GF-D8 (cell line): ENCODE measurements at regions not wholly inside any gene's neighbourhood (a gene's known extent, or its start where the extent isn't known, plus 50 kb on each side); places are given as distances from the start of the nearest gene placed in this dataset.
"Not testable (repeated sequence)": the region's sequence is repeated elsewhere in the genome, so short reads cannot be mapped to it uniquely, and the experiment has no call there.

ENCODE experiments used
- DNase-seq: peaks from one replicate; lab custom pipeline; 2025; lab: John Stamatoyannopoulos, UW

GRCh38 chr21:31531967-31532366, 127.5 kb upstream of the SOD1 start:
- no peak for DNase-seq

DNA sequence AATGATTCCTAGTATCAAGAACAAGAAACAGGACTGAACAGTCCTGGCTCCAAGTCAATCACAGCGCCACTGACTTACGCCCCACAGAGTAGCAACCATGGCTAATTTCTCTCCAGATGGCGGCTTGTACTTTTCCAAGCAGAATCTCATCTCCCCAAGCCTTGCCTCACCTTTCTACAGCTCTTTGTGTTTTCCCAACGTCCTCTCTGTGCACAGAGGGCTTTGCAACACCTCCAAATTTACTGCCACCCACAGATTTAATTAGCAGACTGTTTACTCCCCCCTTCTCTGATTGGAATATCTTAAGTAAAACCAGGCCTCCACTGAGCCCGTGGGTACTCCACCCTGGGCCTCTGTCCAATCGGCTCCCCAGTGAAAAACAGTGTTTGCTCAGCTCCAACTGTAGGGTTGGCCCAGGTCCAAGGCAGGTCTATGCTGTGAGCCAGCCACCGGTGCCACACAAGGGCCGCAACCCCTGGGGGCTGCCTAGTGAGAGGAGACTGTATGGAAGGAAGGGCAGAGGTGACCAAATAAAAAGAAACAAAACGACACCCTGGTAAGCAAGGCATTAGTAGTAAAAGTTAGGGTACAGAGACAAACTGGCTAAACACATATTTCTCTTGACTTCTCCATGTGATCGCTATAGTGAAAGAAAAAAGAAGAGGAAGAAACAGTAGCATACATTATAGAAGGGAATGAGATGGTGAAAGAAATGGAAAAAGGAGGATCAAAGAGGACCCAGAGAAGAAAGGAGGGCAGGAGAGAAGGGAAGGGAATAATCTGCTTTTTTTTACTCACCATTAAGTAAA, 128.4 kb upstream of the SOD1 start:
- DNase-seq = no peak

DNA sequence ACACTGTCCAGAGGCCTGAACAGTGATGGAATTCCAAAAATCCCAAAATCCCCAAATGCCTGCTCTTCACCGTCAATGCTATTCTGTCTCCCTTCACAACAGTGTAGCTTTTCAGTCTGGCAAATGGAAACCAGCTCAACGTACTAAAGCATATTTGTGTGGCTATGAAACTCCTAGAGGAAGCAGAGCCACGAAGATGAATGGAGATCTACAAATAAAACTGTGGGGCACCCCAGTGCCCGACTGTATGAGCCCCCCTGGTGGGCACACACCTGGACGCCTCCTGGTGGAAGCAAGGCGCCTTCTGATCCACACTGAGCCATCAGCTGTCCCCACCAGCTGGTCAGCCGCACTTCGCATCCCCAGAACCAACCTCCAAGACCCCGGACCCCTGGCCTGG, 129.1 kb upstream of the SOD1 start:
- no peak for DNase-seq

- no peak for DNase-seq
Observed at GRCh38 chr21:31529406-31529805, 130.1 kb upstream of the SOD1 start.

- DNase-seq = no peak
Observed at GRCh38 chr21:31526040-31526439, 133.5 kb upstream of the SOD1 start.

GRCh38 chr21:31524140-31524539, 135.4 kb upstream of the SOD1 start:
- DNase-seq = no peak

DNA sequence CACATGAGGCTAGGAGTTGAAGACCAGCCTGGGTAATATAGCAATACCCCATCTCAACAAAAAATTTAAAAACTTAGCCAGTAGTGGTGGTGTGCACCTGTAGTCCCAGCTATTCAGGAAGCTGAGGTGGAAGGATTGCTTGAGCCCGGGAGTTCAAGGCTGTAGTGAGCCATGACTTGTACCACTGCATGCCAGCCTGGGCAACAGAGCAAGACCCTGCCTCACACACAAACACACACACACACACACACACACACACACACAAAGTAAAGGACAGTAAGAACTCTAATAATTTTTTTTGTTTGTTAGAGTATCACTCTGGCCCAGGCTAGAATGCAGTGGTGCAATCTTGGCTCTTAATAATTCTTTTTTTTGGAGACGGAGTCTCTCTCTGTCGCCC, 138.0 kb upstream of the SOD1 start:
- DNase-seq = no peak

GRCh38 chr21:31520561-31521098, 138.9 kb upstream of the SOD1 start:
- no peak for DNase-seq

DNA sequence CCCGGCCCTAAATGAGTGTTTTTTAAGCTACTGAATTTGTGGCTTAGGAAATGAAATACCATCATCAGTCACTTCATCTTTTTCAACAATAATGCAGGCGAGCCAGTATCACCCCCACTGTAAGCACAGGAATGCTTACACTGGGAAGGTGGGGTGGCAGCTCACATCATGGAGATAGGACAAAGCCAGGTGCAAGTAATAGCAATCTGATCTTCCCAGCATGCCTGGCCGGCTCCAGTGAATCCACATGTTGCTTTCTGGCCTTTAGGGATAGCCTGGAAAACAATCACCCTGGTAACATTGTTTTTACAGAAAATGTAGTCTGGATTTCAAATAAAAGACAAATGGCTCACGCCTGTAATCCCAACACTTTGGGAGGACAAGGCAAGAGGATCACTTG, 140.9 kb upstream of the SOD1 start:
- no peak for DNase-seq

DNA sequence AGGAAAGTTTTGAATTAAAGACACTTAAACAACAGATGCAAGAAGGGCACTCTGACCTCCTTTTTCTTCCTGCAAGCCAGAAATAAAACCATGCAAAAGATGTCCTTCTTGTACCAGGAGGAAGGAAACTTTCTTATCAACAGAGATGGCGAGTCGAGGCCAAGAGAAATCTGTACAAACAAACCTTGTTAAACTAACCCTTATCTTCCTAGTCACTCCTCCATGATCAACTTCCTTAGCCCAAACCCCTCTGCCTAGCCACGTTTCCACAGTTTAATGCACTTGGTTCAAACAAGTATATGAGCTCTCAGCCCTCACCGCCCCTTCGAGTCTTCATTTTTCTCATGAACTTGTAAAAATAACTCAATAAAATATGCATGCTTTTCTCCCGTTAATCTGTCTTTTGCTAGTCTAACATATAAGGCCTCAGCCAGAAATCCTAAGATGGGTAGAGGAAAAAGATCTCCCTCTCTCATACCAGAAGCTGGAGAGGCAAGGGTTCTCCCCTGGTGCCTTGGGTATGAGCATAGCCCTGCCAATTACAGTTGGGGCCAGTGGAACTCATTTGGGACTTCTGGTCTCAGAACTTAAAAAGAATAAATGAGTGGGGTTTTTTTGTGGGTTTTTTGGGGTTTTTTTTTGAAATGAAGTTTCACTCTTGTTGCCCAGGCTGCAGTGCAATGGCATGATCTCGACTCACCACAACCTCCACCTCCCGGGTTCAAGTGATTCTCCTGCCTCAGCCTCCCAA, 141.7 kb upstream of the SOD1 start:
- no peak for DNase-seq

DNA sequence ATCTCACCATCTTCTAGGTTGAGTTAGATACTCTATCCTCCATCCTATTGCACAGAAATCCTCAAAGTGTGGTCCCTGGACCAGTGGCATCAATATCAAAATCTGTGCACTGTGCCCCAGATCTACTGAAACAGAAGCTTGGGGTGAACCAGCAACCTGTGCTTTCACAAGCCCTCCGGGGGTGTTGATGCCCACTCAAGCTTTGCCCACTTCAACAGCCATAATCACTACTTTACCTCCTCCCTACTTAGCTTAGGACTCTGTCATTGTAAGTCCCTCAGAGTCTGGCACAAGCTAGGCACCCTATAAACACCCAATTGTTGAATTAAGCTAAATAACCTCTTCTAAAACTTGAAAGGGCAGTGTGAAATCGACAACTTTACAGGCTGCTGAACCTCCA, 144.2 kb upstream of the SOD1 start:
- no peak for DNase-seq

DNA sequence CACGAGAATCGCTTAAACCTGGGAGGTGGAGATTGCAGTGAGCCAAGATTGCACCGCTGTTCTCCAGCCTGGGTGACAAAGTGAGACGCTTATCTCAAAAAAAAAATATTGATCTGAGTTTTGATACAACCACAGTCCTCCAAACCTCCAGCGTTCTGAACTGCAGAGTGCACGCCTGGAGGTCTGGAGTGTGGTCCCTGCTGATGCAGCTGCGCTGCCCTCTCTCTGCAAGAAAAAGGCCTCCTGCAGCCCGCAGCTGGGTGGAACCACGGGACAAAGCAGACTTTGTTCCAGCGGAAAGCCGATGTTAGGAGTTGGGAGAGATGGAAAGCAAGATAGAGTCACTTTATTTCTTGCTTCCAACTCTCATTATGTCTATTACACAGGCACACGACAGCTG, 144.9 kb upstream of the SOD1 start:
- DNase-seq = no peak

- DNase-seq = not testable (repeated sequence)
Observed at GRCh38 chr21:31513541-31513940, 146.0 kb upstream of the SOD1 start.

GRCh38 chr21:31511999-31512398, 147.5 kb upstream of the SOD1 start:
- not testable (repeated sequence) for DNase-seq

DNA sequence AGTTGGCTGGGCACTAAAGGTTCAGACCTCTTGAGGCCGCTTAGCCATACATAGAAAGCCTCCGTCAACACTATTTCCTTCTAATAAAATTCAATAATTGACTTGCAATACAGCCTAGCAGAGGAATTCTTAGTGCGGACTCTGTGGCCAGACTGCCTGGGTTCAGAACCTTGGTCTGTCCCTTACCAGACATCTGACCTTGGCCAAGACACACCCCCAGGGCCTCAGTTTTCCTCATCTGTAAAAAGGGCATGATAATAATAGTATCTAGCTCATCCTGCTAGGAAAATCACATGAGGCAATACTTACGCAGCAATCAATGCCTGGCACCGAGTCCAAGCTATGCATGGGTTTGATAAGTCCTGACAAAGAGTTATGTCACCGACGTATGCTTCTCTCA, 148.2 kb upstream of the SOD1 start:
- no peak for DNase-seq

- no peak for DNase-seq
Observed at GRCh38 chr21:31509194-31510017, 150.1 kb upstream of the SOD1 start.

- DNase-seq = no peak
Observed at GRCh38 chr21:31505975-31506374, 153.5 kb upstream of the SOD1 start.

- DNase-seq = no peak
Observed at GRCh38 chr21:31503939-31504338, 155.6 kb upstream of the SOD1 start.

DNA sequence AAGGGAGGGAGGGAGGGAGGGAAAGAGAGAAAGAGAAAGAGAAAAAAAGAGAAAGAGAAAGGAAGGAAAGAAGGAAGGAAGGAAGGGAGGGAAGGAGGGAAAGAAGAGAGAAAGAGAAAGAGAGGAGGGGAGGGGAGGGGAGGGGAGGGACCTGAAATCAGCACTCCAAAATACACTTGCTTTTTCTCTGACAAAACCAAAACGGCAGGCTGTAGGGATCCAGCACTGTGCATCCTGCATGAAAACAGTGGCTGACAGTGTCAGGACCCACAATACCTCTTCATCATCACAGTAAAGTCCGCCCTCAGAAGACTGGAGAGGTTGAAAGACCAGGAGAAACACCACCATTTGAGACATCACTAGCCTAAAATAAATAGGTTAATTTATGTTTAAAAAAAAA, 156.0 kb upstream of the SOD1 start:
- no peak for DNase-seq

DNA sequence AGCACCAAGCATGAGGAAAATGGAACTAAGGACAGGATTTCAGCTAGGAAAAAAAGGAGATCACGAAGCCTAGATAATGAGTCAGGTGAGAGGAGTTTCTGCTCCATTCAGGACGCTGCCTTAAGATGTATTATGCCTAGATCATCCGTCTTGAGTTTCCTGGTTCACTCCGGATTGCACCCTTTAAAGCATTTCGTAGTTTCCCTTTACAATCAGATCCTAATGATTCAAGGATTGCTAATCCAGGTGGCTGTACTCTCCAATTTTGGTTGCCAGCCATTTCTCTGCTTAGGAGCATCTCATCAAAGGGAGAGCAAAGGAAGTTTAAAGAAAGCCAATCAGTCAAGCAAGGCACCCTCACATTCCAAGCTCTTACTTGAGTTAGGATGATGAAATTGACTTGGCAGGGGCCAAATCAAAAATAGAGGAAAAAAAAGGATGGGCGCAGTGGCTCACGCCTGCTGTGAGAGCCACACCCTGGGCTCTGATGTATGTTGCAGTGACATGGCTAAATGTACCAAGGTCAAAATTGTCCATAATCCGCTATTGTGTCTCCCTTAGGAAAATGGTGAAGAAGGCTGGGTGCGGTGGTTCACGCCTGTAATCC, 156.9 kb upstream of the SOD1 start:
- DNase-seq = no peak

DNA sequence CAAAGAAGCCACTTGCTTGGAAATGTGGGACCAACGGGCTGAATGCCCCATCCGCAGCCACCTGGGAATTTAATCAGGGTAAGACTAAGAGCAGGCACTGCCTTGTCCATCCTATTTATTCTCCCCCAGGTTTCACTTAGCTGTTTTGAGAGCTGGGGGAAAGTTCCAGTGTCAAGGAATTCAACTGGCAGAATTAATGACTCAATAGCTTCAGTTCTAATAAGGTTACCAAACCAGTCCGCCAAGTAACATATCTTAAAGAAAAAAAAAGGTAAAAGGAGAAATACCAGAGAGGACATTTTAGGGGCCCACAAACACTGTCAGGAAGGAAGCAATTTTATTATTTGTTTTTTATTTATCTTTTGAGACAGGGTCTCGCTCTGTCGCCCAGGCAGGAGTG, 157.6 kb upstream of the SOD1 start:
- no peak for DNase-seq

DNA sequence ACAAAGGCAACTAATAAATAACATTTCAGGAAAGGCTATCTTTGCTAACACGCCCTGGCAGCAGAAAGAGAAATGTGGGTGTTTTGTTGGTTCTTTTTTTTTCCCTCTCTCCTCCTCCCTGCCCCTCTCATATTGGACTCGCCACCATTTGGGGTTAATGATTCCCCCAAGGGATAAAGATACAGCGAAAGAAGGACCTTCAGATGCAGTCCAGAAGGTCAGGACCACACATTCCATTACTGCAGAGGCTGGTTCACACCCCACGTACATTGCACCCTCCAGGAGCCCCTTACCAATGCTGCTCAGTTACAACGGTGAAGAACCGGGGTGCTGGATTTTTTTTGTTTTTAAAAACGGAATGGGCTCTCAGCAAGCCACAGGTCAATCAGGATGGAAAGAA, 156.9 kb upstream of the TIAM1 start:
- no peak for DNase-seq
